Stimulated activated CD4-positive, alpha-beta T cell treated with anti-CD3 and anti-CD28 coated beads, Interleukin-1b, Interleukin-23, amount 100 ng/mL, for 4 hours (primary cell): ENCODE measurements at regions not wholly inside any gene's neighbourhood (a gene's known extent, or its start where the extent isn't known, plus 50 kb on each side); places are given as distances from the start of the nearest gene placed in this dataset.
"Not testable (repeated sequence)": the region's sequence is repeated elsewhere in the genome, so short reads cannot be mapped to it uniquely, and the experiment has no call there.

Source experiments
- DNase-seq, 2 donors: peaks; one replicate each; pipeline ENCODE4 v3.0.0-alpha.2; 2020; ENCODE audit warnings: low read depth in 2 of 2

DNA sequence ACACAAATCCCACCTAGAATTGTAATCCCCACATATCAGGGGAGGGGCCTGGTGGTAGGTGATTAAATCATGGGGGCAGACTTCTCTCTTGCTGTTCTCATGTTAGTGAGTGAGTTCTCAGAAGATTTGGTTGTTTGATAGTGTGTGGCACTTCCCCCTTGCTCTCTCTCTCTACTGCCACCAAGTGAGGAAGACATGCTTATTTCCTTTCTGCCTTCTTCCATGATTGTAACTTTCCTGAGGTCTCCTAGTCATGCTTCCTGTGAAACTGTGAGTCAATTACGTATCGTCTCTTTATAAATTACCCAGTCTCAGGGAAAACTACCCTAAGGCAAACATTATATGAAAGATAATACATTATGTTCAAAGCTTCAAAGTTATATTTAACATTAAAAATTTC, 1297.5 kb upstream of the CITED2 start:
- no peak for DNase-seq

DNA sequence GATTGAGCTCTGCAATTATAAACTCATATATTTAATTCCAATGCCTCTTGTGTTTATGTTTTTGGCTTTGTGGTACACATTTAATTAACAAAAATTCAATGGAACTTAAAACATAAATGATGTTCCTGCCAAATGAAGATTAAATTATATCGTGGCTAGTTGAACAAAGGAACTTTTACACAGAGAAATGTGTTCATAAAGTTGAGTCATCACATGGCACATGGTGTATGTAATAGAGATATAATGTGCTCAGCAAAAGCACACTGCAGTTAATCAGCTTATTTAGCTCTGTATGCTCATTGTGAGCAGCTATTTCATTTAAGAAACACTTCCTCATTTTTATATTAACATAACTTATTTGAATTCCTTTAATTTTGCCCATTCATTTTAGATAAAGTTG, 1295.6 kb upstream of the CITED2 start:
- DNase-seq: no peak

GRCh38 chr6:140669321-140669720, 1294.9 kb upstream of the CITED2 start:
- no peak for DNase-seq

DNA sequence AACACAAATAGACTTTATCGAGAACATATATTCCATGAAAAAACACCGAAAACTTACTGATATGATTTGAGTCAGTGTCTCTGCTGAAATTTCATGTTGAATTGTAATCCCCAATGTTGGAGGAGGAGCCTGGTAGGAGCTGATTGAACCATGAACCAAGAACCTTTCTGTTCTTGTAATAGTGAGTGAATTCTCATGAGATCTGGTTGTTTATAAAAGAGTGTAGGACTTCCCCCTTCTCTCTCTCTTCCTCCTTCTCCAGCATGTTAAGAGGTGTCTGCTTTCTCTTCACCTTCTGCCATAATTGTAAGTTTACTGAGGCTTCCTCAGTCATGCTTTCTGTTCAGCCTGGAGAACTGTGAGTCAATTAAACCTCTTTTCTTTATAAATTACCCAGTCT, 1289.3 kb upstream of the CITED2 start:
- no peak for DNase-seq

DNA sequence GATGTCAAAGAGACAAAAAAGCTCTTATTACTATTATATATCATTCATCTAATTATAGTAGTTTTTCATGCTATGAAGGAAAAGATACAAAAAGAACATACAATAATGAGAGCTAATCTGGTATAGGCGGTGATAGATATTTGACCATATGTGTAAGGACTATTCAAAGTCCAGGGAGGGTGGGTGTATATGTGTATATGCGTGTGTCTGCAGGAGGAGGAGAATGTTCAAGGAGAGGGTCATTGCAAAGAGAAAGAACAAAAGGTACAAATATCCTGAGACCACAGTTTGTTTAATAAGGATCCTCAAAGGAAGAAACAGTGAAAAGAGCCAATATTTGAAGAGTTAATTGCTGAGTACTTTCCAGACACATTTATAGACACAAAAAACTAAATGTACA, 1288.6 kb upstream of the CITED2 start:
- DNase-seq: no peak

GRCh38 chr6:140661691-140662090, 1287.2 kb upstream of the CITED2 start:
- no peak for DNase-seq

DNA sequence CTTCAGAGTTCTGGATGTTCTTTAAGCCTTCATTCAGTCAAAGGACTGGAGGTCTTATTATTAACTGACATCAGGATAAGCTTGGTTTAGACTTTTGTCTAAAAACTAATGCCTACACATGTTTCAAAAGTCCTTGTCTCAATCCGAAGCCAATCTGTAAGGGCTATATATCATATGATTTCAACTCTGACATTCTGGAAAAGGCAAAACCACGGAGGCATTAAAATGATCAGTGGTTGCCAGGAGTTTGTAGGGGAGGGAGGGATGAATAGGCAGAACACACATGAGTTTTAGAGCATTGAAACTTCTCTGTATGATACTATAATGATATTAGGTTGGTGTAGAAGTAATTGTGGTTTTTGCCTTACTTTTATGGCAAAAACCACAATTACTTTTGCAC, 1285.8 kb upstream of the CITED2 start:
- no peak for DNase-seq

GRCh38 chr6:140653972-140654371, 1279.5 kb upstream of the CITED2 start:
- no peak for DNase-seq

DNA sequence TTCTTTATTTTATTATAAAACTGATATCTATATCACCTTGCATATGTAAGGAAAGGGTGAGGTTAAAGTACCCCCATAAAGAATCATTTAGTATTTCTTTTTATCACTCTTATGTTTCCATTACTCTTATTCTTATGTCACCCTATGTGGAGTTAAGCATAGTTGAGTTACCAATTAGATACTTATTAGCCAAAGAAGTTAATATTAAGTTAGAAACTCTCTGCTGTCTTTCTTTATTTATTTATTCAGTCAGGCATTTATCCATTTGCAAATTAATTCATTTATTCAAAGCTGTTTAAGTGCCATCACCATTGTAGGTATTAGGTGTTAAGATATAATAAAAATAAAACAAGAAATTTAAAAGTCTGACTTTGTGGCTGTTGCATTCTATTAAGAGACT, 1279.1 kb upstream of the CITED2 start:
- no peak for DNase-seq

- DNase-seq: not testable (repeated sequence)
Observed at GRCh38 chr6:140649502-140649901, 1275.1 kb upstream of the CITED2 start.

- not testable (repeated sequence) for DNase-seq
Observed at GRCh38 chr6:140647322-140647721, 1272.9 kb upstream of the CITED2 start.

GRCh38 chr6:140644017-140644416, 1269.6 kb upstream of the CITED2 start:
- no peak for DNase-seq

DNA sequence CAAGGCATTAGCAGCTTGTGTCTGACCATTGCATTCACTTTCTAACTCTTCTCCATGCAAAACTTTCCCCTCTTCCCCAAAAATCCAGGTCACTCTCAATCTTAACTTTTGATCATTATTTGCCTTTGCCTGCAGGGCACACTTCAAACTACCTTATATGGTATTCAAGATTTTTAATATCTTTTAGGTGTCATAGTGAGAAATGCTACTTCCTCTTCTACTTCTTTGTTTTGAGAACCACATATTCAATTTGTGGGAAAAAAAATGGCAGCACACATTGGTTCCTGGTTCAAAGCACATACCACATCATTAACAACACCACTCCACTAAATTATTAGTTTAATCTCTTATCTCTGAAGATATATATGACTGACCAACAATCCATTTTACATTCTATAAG, 1267.0 kb upstream of the CITED2 start:
- DNase-seq: no peak

- DNase-seq: no peak
Observed at GRCh38 chr6:140636908-140637402, 1262.5 kb upstream of the CITED2 start.

DNA sequence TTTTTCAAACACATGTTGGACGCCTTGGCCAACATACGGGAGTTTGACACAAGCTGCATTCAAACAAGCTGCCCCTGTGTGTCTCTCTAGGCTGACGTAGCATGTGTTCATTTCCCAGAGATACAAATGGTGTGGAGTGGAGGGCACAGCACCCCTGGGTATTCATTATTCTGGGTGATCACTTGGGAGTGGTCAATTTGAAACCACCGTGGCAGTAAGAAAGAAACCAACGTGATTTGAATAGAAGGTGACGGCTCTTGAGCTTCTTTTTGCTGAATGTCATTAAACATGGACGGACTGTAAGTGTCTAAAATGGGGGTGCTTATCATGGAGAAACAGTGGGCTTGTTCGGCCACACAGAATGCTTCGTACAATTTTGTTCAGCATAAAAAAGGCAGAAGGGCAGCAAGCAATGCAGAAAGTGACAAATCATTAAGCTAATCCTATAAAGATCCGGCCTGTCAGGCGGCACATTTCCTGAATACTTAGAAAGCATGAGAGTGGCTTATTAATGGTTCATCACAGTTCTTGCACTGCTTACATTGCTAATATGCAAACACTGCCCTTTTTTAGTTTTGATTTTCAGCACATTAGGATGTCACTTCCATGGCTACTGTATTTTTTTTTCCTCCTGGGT, 1261.9 kb upstream of the CITED2 start:
- DNase-seq: no peak

- DNase-seq: no peak
Observed at GRCh38 chr6:140627002-140627401, 1252.6 kb upstream of the CITED2 start.

DNA sequence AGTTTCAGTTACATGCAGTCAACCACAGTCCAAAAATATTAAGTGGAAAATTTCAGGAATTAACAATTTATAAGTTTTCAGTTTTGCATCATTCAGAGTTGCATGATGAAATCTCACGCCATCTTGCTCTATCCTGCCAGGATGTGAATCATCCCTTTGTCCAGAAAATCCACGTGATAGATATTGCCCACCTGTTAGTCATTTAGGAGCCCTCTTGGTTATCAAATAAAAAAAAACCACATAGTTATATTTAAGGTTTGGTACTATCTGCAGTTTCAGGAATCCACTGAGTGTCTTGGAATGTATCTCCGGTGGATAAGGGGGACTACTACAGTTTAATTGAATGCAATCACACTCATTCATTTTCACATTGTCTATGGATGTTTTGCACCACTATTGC, 1249.0 kb upstream of the CITED2 start:
- no peak for DNase-seq

- DNase-seq: no peak
Observed at GRCh38 chr6:140620496-140620895, 1246.0 kb upstream of the CITED2 start.

- no peak for DNase-seq
Observed at GRCh38 chr6:140609956-140610355, 1235.5 kb upstream of the CITED2 start.

DNA sequence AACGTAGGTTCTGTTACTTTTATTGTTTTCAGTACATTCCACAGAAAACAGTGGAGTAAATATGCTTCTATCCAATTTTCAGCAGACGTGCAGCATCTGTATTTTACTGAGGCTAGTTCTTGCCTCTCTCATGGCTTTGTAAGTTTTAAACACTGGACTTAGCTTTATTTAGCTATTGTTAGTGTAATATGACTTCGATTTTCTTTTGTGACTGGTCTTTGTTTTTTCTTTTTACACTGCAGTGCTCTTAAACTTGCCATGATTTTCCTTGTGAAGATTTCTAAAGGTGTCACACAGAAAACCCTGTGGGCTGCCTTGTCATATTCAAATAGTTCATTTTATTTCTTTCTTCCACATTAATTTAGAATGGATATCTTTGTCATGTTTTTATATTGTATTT, 1234.9 kb upstream of the CITED2 start:
- no peak for DNase-seq

GRCh38 chr6:140604786-140605185, 1230.3 kb upstream of the CITED2 start:
- DNase-seq: no peak

GRCh38 chr6:140602431-140603248, 1228.2 kb upstream of the CITED2 start:
- DNase-seq: no peak
